ENCODE measurements at regions not wholly inside any gene's neighbourhood (a gene's known extent, or its start where the extent isn't known, plus 50 kb on each side); places are given as distances from the start of the nearest gene placed in this dataset.

- TF ChIP-seq ATF3 (IDR thresholded peaks at IDR 0.05; ENCODE audit: insufficient read depth, low read depth, low read length) (no peak), POLR2AphosphoS5 (IDR thresholded peaks at IDR 0.05; ENCODE audit: low read depth, low read length) (no peak)
Measured at GRCh38 chr15:25620466-25620865, 181.6 kb upstream of the UBE3A start.
